ENCODE measurements at regions not wholly inside any gene's neighbourhood (a gene's known extent, or its start where the extent isn't known, plus 50 kb on each side); places are given as distances from the start of the nearest gene placed in this dataset.

- no TSS peak for BruUV-seq (replicated peaks)
- Histone ChIP-seq H3K9me3 (ENCODE audit: low read length) (no peaks in the 10 kb centered on the region), H3K27me3 (ENCODE audit: low read length) (no peaks in the 10 kb centered on the region), H4K20me1 (ENCODE audit: low read length) (no peaks in the 10 kb centered on the region), H3K4me2 (ENCODE audit: low read length) (no peak overlapping the region), H3K4me1 (ENCODE audit: insufficient read depth, low read length) (no peaks in the 10 kb centered on the region), H3F3A (ENCODE audit: low read length, unreplicated experiment) (no peaks in the 10 kb centered on the region), H3K27ac (ENCODE audit: low read length) (no peak overlapping the region), H3K36me3 (ENCODE audit: low read depth, low read length) (no peaks in the 10 kb centered on the region), H3K4me3 (ENCODE audit: low read length) (no peak overlapping the region), H2AFZ (ENCODE audit: low read length) (no peak overlapping the region), H3K79me2 (ENCODE audit: low read length) (no peaks in the 10 kb centered on the region), H3K9me2 (replicated peaks; ENCODE audit: low read length) (no peaks in the 10 kb centered on the region), H3K9ac (ENCODE audit: low read length) (no peak overlapping the region)
- DNase-seq (peak; percentile 19), ATAC-seq (no peak)
- POLR2A ChIA-PET (ENCODE audit: unreplicated experiment), result no interaction called here
- CTCF ChIA-PET, result no interaction called here
- TF ChIP-seq EZH2 (IDR thresholded peaks at IDR 0.05; ENCODE audit: low read length, unreplicated experiment) (no peak), CTCF (conservative IDR thresholded peaks at IDR 0.05; ENCODE audit: low read depth, low read length) (no peak), EZH2phosphoT487 (IDR thresholded peaks at IDR 0.05; ENCODE audit: borderline replicate concordance, low read length) (no peak)
- intact Hi-C loops (cut with micrococcal nuclease), result no loop called here
Measured at GRCh38 chr4:115944146-115944905, 830.9 kb upstream of the NDST4 start.

GRCh38 chr4:115938764-115939443, 825.5 kb upstream of the NDST4 start:
- Histone ChIP-seq H3F3A (ENCODE audit: low read length, unreplicated experiment) (no peaks in the 10 kb centered on the region), H3K4me1 (ENCODE audit: insufficient read depth, low read length) (no peaks in the 10 kb centered on the region), H3K27me3 (ENCODE audit: low read length) (no peaks in the 10 kb centered on the region), H3K9me3 (ENCODE audit: low read length) (no peaks in the 10 kb centered on the region), H3K9me2 (replicated peaks; ENCODE audit: low read length) (no peaks in the 10 kb centered on the region), H3K4me3 (ENCODE audit: low read length) (no peak overlapping the region), H4K20me1 (ENCODE audit: low read length) (no peaks in the 10 kb centered on the region), H3K4me2 (ENCODE audit: low read length) (no peak overlapping the region), H3K27ac (ENCODE audit: low read length) (no peak overlapping the region), H3K36me3 (ENCODE audit: low read depth, low read length) (no peaks in the 10 kb centered on the region), H3K9ac (ENCODE audit: low read length) (no peak overlapping the region), H2AFZ (ENCODE audit: low read length) (no peak overlapping the region), H3K79me2 (ENCODE audit: low read length) (no peaks in the 10 kb centered on the region)
- DNase-seq (no peak), ATAC-seq (no peak)
- intact Hi-C loops (cut with micrococcal nuclease), result no loop called here
- CTCF ChIA-PET, result no interaction called here
- no peak for TF ChIP-seq EZH2phosphoT487 (IDR thresholded peaks at IDR 0.05; ENCODE audit: borderline replicate concordance, low read length)
- no peak for TF ChIP-seq EZH2 (IDR thresholded peaks at IDR 0.05; ENCODE audit: low read length, unreplicated experiment)
- TF ChIP-seq CTCF (conservative IDR thresholded peaks at IDR 0.05; ENCODE audit: low read depth, low read length), result no peak
- BruUV-seq (replicated peaks), result no TSS peak
- POLR2A ChIA-PET (ENCODE audit: unreplicated experiment), result no interaction called here

GRCh38 chr4:115929373-115929772, 816.0 kb upstream of the NDST4 start:
- ATAC-seq (no peak), DNase-seq (no peak)
- BruUV-seq (replicated peaks), result no TSS peak
- Histone ChIP-seq H3K36me3 (ENCODE audit: low read depth, low read length) (no peaks in the 10 kb centered on the region), H3K27me3 (ENCODE audit: low read length) (no peaks in the 10 kb centered on the region), H3K4me1 (ENCODE audit: insufficient read depth, low read length) (no peaks in the 10 kb centered on the region), H3K4me3 (ENCODE audit: low read length) (no peak overlapping the region), H3K27ac (ENCODE audit: low read length) (no peak overlapping the region), H4K20me1 (ENCODE audit: low read length) (no peaks in the 10 kb centered on the region), H3K9ac (ENCODE audit: low read length) (no peak overlapping the region), H3K9me3 (ENCODE audit: low read length) (no peaks in the 10 kb centered on the region), H3F3A (ENCODE audit: low read length, unreplicated experiment) (no peaks in the 10 kb centered on the region), H3K79me2 (ENCODE audit: low read length) (no peaks in the 10 kb centered on the region), H3K9me2 (replicated peaks; ENCODE audit: low read length) (no peaks in the 10 kb centered on the region), H3K4me2 (ENCODE audit: low read length) (no peak overlapping the region), H2AFZ (ENCODE audit: low read length) (no peak overlapping the region)
- intact Hi-C loops (cut with micrococcal nuclease), result no loop called here
- no peak for TF ChIP-seq EZH2 (IDR thresholded peaks at IDR 0.05; ENCODE audit: low read length, unreplicated experiment)
- no peak for TF ChIP-seq EZH2phosphoT487 (IDR thresholded peaks at IDR 0.05; ENCODE audit: borderline replicate concordance, low read length)
- TF ChIP-seq CTCF (conservative IDR thresholded peaks at IDR 0.05; ENCODE audit: low read depth, low read length), result no peak
- CTCF ChIA-PET, result no interaction called here
- POLR2A ChIA-PET (ENCODE audit: unreplicated experiment), result no interaction called here

All from PC-3 (cell line).